ENCODE measurements at regions not wholly inside any gene's neighbourhood (a gene's known extent, or its start where the extent isn't known, plus 50 kb on each side); places are given as distances from the start of the nearest gene placed in this dataset.

GRCh38 chr4:186939226-186939625 lies 215.6 kb upstream of the FAT1 start:
- no peak for DNase-seq

GRCh38 chr4:186939766-186940165 lies 216.1 kb upstream of the FAT1 start:
- DNase-seq: no peak

GRCh38 chr4:186940476-186940875 lies 216.8 kb upstream of the FAT1 start:
- DNase-seq: no peak

GRCh38 chr4:186942758-186943377 lies 219.2 kb upstream of the FAT1 start:
- DNase-seq: no peak

- DNase-seq: no peak
Observed at GRCh38 chr4:186943411-186943810, 219.8 kb upstream of the FAT1 start.

- no peak for DNase-seq
Observed at GRCh38 chr4:186946136-186946535, 222.5 kb upstream of the FAT1 start.

GRCh38 chr4:186946682-186947294 lies 223.1 kb upstream of the FAT1 start:
- no peak for DNase-seq

- DNase-seq: no peak
Observed at GRCh38 chr4:186948361-186949242, 224.9 kb upstream of the FAT1 start.

GRCh38 chr4:186949847-186950246 lies 226.2 kb upstream of the FAT1 start:
- no peak for DNase-seq

GRCh38 chr4:186952709-186953108 lies 229.1 kb upstream of the FAT1 start:
- no peak for DNase-seq

GRCh38 chr4:186953599-186954260 lies 230.1 kb upstream of the FAT1 start:
- no peak for DNase-seq

- DNase-seq: no peak
Observed at GRCh38 chr4:186954509-186954908, 230.9 kb upstream of the FAT1 start.

- no peak for DNase-seq
Observed at GRCh38 chr4:186954956-186955355, 231.3 kb upstream of the FAT1 start.

- no peak for DNase-seq
Observed at GRCh38 chr4:186957952-186958555, 234.4 kb upstream of the FAT1 start.

- DNase-seq: no peak
Observed at GRCh38 chr4:186958726-186959350, 235.2 kb upstream of the FAT1 start.

GRCh38 chr4:186979961-186980745 lies 256.5 kb upstream of the FAT1 start:
- no peak for DNase-seq

GRCh38 chr4:186981161-186981560 lies 257.5 kb upstream of the FAT1 start:
- DNase-seq: no peak

GRCh38 chr4:186982160-186982559 lies 258.5 kb upstream of the FAT1 start:
- no peak for DNase-seq

GRCh38 chr4:186984105-186984644 lies 260.5 kb upstream of the FAT1 start:
- DNase-seq: no peak

GRCh38 chr4:186999686-187000085 lies 276.0 kb upstream of the FAT1 start:
- no peak for DNase-seq

- no peak for DNase-seq
Observed at GRCh38 chr4:187000281-187000680, 276.6 kb upstream of the FAT1 start.

Data from stimulated activated CD8-positive, alpha-beta memory T cell treated with anti-CD3 and anti-CD28 coated beads, Interleukin-4, amount 100 ng/mL, for 48 hours (primary cell).